H1 (cell line): ENCODE measurements at regions not wholly inside any gene's neighbourhood (a gene's known extent, or its start where the extent isn't known, plus 50 kb on each side); places are given as distances from the start of the nearest gene placed in this dataset.

Experiments used
- CTCF ChIA-PET: fragments of 300-600 bp; sonication (Branson Sonifier 250); formaldehyde crosslinking; loops from one replicate; lab custom pipeline; 2021; ENCODE audit not compliant: partially characterized antibody; lab: Charles Lee
- POLR2A ChIA-PET: fragments of 300-600 bp; sonication (Branson Sonifier 250); formaldehyde crosslinking; loops from one replicate; lab custom pipeline; 2021; ENCODE audit warnings: inconsistent platforms; ENCODE audit not compliant: partially characterized antibody; lab: Charles Lee
- DNase-seq, 2 experiments: peaks; one replicate each; pipeline versions ENCODE4 v3.0.0 to v3.0.0-alpha.2; 2010 to 2022; ENCODE audit warnings: low spot score in 2 of 2, low read depth in 1 of 2, mixed read lengths in 1 of 2
- FAIRE-seq: peaks from 2 replicates; lab custom pipeline; 2011; peaks lifted over from hg19 to GRCh38; lab: Jason Lieb, UNC
- H2AFZ ChIP-seq: 2 replicates; pipeline ENCODE4 v1.8.1; 2012; ENCODE audit warnings: low read length, inconsistent platforms
- H2AK5ac ChIP-seq: 2 replicates; pipeline ENCODE4 v1.6.1; 2013; ENCODE audit warnings: low read depth, low read length
- H2BK120ac ChIP-seq: replicated peaks from 2 replicates; pipeline ENCODE3; 2013; ENCODE audit warnings: low read depth, low read length, inconsistent platforms
- H2BK12ac ChIP-seq: 2 replicates; pipeline ENCODE4 v1.6.1; 2013; ENCODE audit warnings: low read depth, low read length
- H2BK15ac ChIP-seq: 2 replicates; pipeline ENCODE4 v1.6.1; 2013; ENCODE audit warnings: low read length
- H2BK20ac ChIP-seq: 2 replicates; pipeline ENCODE4 v1.6.1; 2013; ENCODE audit warnings: low read length
- H2BK5ac ChIP-seq: 2 replicates; pipeline ENCODE4 v1.6.1; 2013; ENCODE audit warnings: low read depth, low read length
- H3K14ac ChIP-seq: 2 replicates; pipeline ENCODE4 v1.6.1; 2013; ENCODE audit warnings: inconsistent platforms; ENCODE audit not compliant: insufficient read length
- H3K18ac ChIP-seq: 2 replicates; pipeline ENCODE4 v1.6.1; 2013; ENCODE audit warnings: low read length; ENCODE audit errors: extremely low read depth
- H3K23ac ChIP-seq: 2 replicates; pipeline ENCODE4 v1.6.1; 2013; ENCODE audit warnings: inconsistent platforms; ENCODE audit not compliant: insufficient read length
- H3K23me2 ChIP-seq: 2 replicates; pipeline ENCODE4 v1.6.1; 2013; ENCODE audit warnings: low read depth, low read length
- H3K27ac ChIP-seq: 2 replicates; pipeline ENCODE4 v1.6.1; 2011; ENCODE audit warnings: low read depth, low read length, inconsistent platforms
- H3K27me3 ChIP-seq, 4 experiments: replicated peaks in 1 of 4; 1 replicate in 1 of 4; 2 replicates in 3 of 4; pipeline versions ENCODE4 v1.6.1 to v1.8.1; 2011 to 2013; ENCODE audit warnings: low read length in 3 of 4, mild to moderate bottlenecking in 3 of 4, inconsistent platforms in 2 of 4, mixed read lengths in 2 of 4, moderate library complexity in 1 of 4; ENCODE audit not compliant: control insufficient read depth in 3 of 4, insufficient read depth in 3 of 4; ENCODE audit errors: extremely low read depth in 1 of 4
- H3K36me3 ChIP-seq, 4 experiments: 2 replicates each; pipeline versions ENCODE4 v1.6.1 to v1.8.1; 2011 to 2013; ENCODE audit warnings: mild to moderate bottlenecking in 4 of 4, low read length in 3 of 4, moderate library complexity in 2 of 4, control low read depth in 1 of 4, inconsistent platforms in 1 of 4; ENCODE audit not compliant: insufficient read depth in 4 of 4, control insufficient read depth in 2 of 4
- H3K4ac ChIP-seq: replicated peaks from 2 replicates; pipeline ENCODE3; 2013; ENCODE audit warnings: low read length, low read depth, mixed read lengths, inconsistent platforms; ENCODE audit not compliant: insufficient read length
- H3K4me1 ChIP-seq, 4 experiments: replicated peaks in 1 of 4; 1 replicate in 1 of 4; 2 replicates in 3 of 4; pipeline versions ENCODE4 v1.6.1 to v1.8.1; 2011 to 2013; ENCODE audit warnings: low read length in 3 of 4, inconsistent platforms in 2 of 4, mixed read lengths in 1 of 4; ENCODE audit not compliant: insufficient read depth in 4 of 4, control insufficient read depth in 3 of 4
- H3K4me2 ChIP-seq, 2 experiments: 2 replicates each; pipeline versions ENCODE4 v1.6.1 to v1.8.1; 2011 to 2013; ENCODE audit warnings: low read depth in 2 of 2, low read length in 2 of 2, control low read depth in 1 of 2, inconsistent platforms in 1 of 2, mild to moderate bottlenecking in 1 of 2; ENCODE audit not compliant: insufficient read depth in 1 of 2
- H3K4me3 ChIP-seq, 4 experiments: fragments of 200-600, 300-600 bp in 1 of 4; sonication (generic), shearing (Covaris generic), sonication (Bioruptor Twin) in 1 of 4; 2 replicates each; pipeline versions ENCODE4 v1.5.1 to v1.8.1; 2011 to 2016; ENCODE audit warnings: low read length in 4 of 4, low read depth in 3 of 4, control low read depth in 2 of 4, inconsistent platforms in 2 of 4, mild to moderate bottlenecking in 2 of 4, mixed read lengths in 1 of 4, moderate library complexity in 1 of 4; ENCODE audit not compliant: insufficient read depth in 2 of 4; ENCODE audit errors: extremely low read depth in 1 of 4
- H3K56ac ChIP-seq: replicated peaks from 2 replicates; pipeline ENCODE3; 2013; ENCODE audit warnings: low read depth, mild to moderate bottlenecking, mixed read lengths, low read length, inconsistent platforms; ENCODE audit not compliant: insufficient read length
- H3K79me1 ChIP-seq: 2 replicates; pipeline ENCODE4 v1.6.1; 2013; ENCODE audit warnings: low read depth, low read length, control low read depth
- H3K79me2 ChIP-seq, 2 experiments: 2 replicates each; pipeline versions ENCODE4 v1.6.1 to v1.8.1; 2012 to 2013; ENCODE audit warnings: low read length in 2 of 2, mild to moderate bottlenecking in 2 of 2, inconsistent platforms in 1 of 2; ENCODE audit not compliant: insufficient read depth in 2 of 2, control insufficient read depth in 1 of 2
- H3K9ac ChIP-seq, 4 experiments: replicated peaks in 1 of 4; 1 replicate in 1 of 4; 2 replicates in 3 of 4; pipeline versions ENCODE4 v1.6.1 to v1.8.1; 2011 to 2013; ENCODE audit warnings: low read depth in 3 of 4, low read length in 3 of 4, control low read depth in 2 of 4, mild to moderate bottlenecking in 2 of 4, moderate library complexity in 2 of 4, inconsistent platforms in 1 of 4; ENCODE audit errors: extremely low read depth in 1 of 4
- H3K9me3 ChIP-seq, 2 experiments: 2 replicates each; pipeline versions ENCODE4 v1.6.1 to v1.8.1; 2012 to 2013; ENCODE audit warnings: mild to moderate bottlenecking in 2 of 2, moderate library complexity in 2 of 2, control low read depth in 1 of 2, inconsistent platforms in 1 of 2, low read depth in 1 of 2, low read length in 1 of 2, mixed read lengths in 1 of 2; ENCODE audit not compliant: insufficient read depth in 2 of 2
- H4K20me1 ChIP-seq, 2 experiments: replicated peaks in 1 of 2; 2 replicates each; pipeline versions ENCODE3 to v1.8.1; 2011 to 2013; ENCODE audit warnings: inconsistent platforms in 2 of 2, low read length in 2 of 2, mild to moderate bottlenecking in 1 of 2; ENCODE audit not compliant: insufficient read depth in 2 of 2, control insufficient read depth in 1 of 2
- H4K5ac ChIP-seq: 2 replicates; pipeline ENCODE4 v1.6.1; 2013; ENCODE audit warnings: low read length, low read depth, mixed read lengths, inconsistent platforms; ENCODE audit not compliant: insufficient read length
- H4K8ac ChIP-seq: 2 replicates; pipeline ENCODE4 v1.8.0; 2013; ENCODE audit warnings: mild to moderate bottlenecking, moderate library complexity, low read length, inconsistent platforms; ENCODE audit not compliant: insufficient read depth; ENCODE audit errors: extremely low read depth
- H4K91ac ChIP-seq: replicated peaks from 2 replicates; pipeline ENCODE3; 2013; ENCODE audit warnings: low read length, mixed read lengths, inconsistent platforms; ENCODE audit not compliant: insufficient read length
- ASH2L ChIP-seq: fragments of 200-600, 300-600 bp; sonication (generic); IDR thresholded peaks from one replicate; pipeline ENCODE4 v1.7.1; 2017; ENCODE audit warnings: low read length
- CBX5 ChIP-seq: fragments of 300-800, 300-1000 bp; sonication (generic); IDR thresholded peaks from 2 replicates; pipeline ENCODE4 v1.7.1; 2016; ENCODE audit warnings: antibody characterized with exemption, low read length, low read depth
- CHD1 ChIP-seq: IDR thresholded peaks from 2 replicates; pipeline ENCODE4 v1.6.1; 2012; ENCODE audit warnings: low read depth, low read length, improper control_type of control experiment
- CHD2 ChIP-seq: IDR thresholded peaks from 2 replicates; pipeline ENCODE4 v1.6.1; 2012; ENCODE audit warnings: low read length, improper control_type of control experiment
- CREB1 ChIP-seq: IDR thresholded peaks from 2 replicates; pipeline ENCODE4 v1.6.1; 2012; ENCODE audit warnings: inconsistent platforms
- JUN ChIP-seq: IDR thresholded peaks from 2 replicates; pipeline ENCODE4 v1.6.1; 2011; ENCODE audit warnings: low read depth, mild to moderate bottlenecking, improper control_type of control experiment, low read length
- JUND ChIP-seq: IDR thresholded peaks from 2 replicates; pipeline ENCODE4 v1.6.1; 2011; ENCODE audit warnings: mild to moderate bottlenecking, improper control_type of control experiment, low read length
- NRF1 ChIP-seq: IDR thresholded peaks from 2 replicates; pipeline ENCODE4 v1.6.1; 2011; ENCODE audit warnings: mild to moderate bottlenecking, low read depth, low read length, improper control_type of control experiment
- POLR2A ChIP-seq, 2 experiments: IDR thresholded peaks; 1 replicate in 1 of 2; 2 replicates in 1 of 2; pipeline ENCODE4 v1.6.1; 2011; ENCODE audit warnings: low read depth in 2 of 2, low read length in 2 of 2, mild to moderate bottlenecking in 2 of 2; ENCODE audit errors: control extremely low read depth in 1 of 2
- POU5F1 ChIP-seq: IDR thresholded peaks from 2 replicates; pipeline ENCODE4 v1.6.1; 2011; ENCODE audit warnings: low read depth, mild to moderate bottlenecking, low read length, moderate library complexity
- SP4 ChIP-seq: IDR thresholded peaks from 2 replicates; pipeline ENCODE4 v1.6.1; 2012; ENCODE audit warnings: low read length, inconsistent platforms
- TBP ChIP-seq: IDR thresholded peaks from 2 replicates; pipeline ENCODE4 v1.6.1; 2011; ENCODE audit warnings: low read depth, low read length, improper control_type of control experiment
- TCF12 ChIP-seq: IDR thresholded peaks from 2 replicates; pipeline ENCODE4 v1.6.1; 2011; ENCODE audit warnings: low read depth, mild to moderate bottlenecking, low read length
- WGBS, 2 experiments: shearing (Covaris generic) in 1 of 2; methylation state at CpG; one replicate each; pipeline versions ENCODE4 v1.1.6 to v1.1.7; 2013 to 2015; ENCODE audit warnings: low lambda C conversion rate in 2 of 2, mixed read lengths in 2 of 2, inconsistent platforms in 1 of 2, low coverage in 1 of 2, missing lambda C conversion rate in 1 of 2; ENCODE audit not compliant: insufficient replicate concordance in 2 of 2, insufficient coverage in 1 of 2, insufficient read length in 1 of 2; ENCODE audit errors: extremely low coverage in 1 of 2, missing lambda C conversion rate in 1 of 2; 5-methylcytosine and 5-hydroxymethylcytosine counted together
- TF ChIP-seq, protein P1 (sequence below): IDR thresholded peaks from 2 replicates; pipeline ENCODE4 v1.6.1; 2012; ENCODE audit warnings: inconsistent platforms
- TF ChIP-seq, protein P2 (sequence below): IDR thresholded peaks from 2 replicates; pipeline ENCODE4 v1.6.1; 2011; ENCODE audit warnings: low read depth, mild to moderate bottlenecking, low read length; ENCODE audit not compliant: insufficient read depth

DNA sequence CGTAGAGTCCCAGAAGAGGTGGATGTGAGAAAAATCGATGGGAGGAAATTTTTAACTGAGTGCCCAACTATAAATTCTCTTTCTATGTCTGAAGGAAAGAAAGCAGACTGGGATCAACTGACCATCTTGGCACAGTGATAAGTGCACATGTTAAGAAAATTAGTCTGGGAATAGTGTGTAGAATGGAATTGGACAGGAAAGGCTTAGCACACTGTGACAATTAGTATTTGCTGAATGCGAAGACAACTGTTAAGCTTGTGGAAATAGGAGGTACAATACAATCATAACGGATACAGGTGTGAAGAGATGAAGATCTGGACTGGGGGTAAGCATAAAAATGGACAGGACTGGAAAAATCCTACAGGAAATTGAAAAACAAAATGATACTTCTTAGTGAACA, 114.3 kb downstream of the FAM50B start:
- H2BK5ac ChIP-seq, result no peak overlapping the region
- H4K8ac ChIP-seq, result no peak overlapping the region
- H3K18ac ChIP-seq, result no peak overlapping the region
- no peaks in the 10 kb centered on the region for H3K23me2 ChIP-seq
- no peaks in the 10 kb centered on the region for H3K79me1 ChIP-seq
- TF ChIP-seq POLR2A (IDR thresholded peaks at IDR 0.05; ENCODE audit: control extremely low read depth in 1 of 2, low read depth in 2 of 2, low read length in 2 of 2), result no peak
- no peak for TF ChIP-seq CBX5
- no peak for TF ChIP-seq JUND
- TF ChIP-seq CHD2, result no peak
- no peak for TF ChIP-seq SP4
- no peak for TF ChIP-seq ASH2L
- no peak for TF ChIP-seq CREB1
- TF ChIP-seq NRF1, result no peak
- no peak for TF ChIP-seq POU5F1
- TF ChIP-seq, protein P1, sequence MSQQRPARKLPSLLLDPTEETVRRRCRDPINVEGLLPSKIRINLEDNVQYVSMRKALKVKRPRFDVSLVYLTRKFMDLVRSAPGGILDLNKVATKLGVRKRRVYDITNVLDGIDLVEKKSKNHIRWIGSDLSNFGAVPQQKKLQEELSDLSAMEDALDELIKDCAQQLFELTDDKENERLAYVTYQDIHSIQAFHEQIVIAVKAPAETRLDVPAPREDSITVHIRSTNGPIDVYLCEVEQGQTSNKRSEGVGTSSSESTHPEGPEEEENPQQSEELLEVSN, result no peak
- TF ChIP-seq, protein P2, sequence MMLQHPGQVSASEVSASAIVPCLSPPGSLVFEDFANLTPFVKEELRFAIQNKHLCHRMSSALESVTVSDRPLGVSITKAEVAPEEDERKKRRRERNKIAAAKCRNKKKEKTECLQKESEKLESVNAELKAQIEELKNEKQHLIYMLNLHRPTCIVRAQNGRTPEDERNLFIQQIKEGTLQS, result no peak
- no peak for TF ChIP-seq CHD1
- no peak for TF ChIP-seq TCF12
- TF ChIP-seq TBP, result no peak
- TF ChIP-seq JUN, result no peak
- H2BK20ac ChIP-seq, result no peak overlapping the region
- ChIA-PET POLR2A (interaction anchor here (1.0 kb wide), 1 partner anchor 10 kb away, joined by 3 read pairs; no protein-coding TSS in a partner anchor), CTCF (interaction anchor here (2.2 kb wide), 1 partner anchor 14 kb away, joined by 15 read pairs; no protein-coding TSS in a partner anchor)
- H4K20me1 ChIP-seq, result no peaks in the 10 kb centered on the region
- no peak overlapping the region for H3K14ac ChIP-seq
- H2AK5ac ChIP-seq, result no peak overlapping the region
- FAIRE-seq (no peak), DNase-seq (no peak)
- no peaks in the 10 kb centered on the region for H3K9me3 ChIP-seq
- H3K56ac ChIP-seq, result no peak overlapping the region
- no peak overlapping the region for H2BK12ac ChIP-seq
- 91% methylated on average over 4 of the region's 4 CpGs; no CpG with 5 or more reads in 1 of the 2 experiments for WGBS, 2 experiments
- H3K4me3 ChIP-seq, result no peak overlapping the region
- H2AFZ ChIP-seq, result no peak overlapping the region
- no peak overlapping the region for H4K91ac ChIP-seq
- no peak overlapping the region for H3K9ac ChIP-seq
- H3K4me1 ChIP-seq, result no peaks in the 10 kb centered on the region
- no peak overlapping the region for H3K4me2 ChIP-seq
- H3K23ac ChIP-seq, result no peak overlapping the region
- no peaks in the 10 kb centered on the region for H3K79me2 ChIP-seq
- no peak overlapping the region for H3K27ac ChIP-seq
- H4K5ac ChIP-seq, result no peak overlapping the region
- no peaks in the 10 kb centered on the region for H3K27me3 ChIP-seq
- no peak overlapping the region for H2BK120ac ChIP-seq
- no peaks in the 10 kb centered on the region for H3K36me3 ChIP-seq
- H2BK15ac ChIP-seq, result no peak overlapping the region
- H3K4ac ChIP-seq, result no peak overlapping the region
